IMR-90 (cell line): ENCODE measurements at regions not wholly inside any gene's neighbourhood (a gene's known extent, or its start where the extent isn't known, plus 50 kb on each side); places are given as distances from the start of the nearest gene placed in this dataset.

Source experiments
- ATAC-seq: fragments of 200-7000 bp; cut with Tn5 transposase; 2 replicates; pipeline ENCODE4 v1.9.1; 2020; ENCODE audit warnings: low read depth, mild to moderate bottlenecking, moderate library complexity
- BruUV-seq: library from RNA; stranded (reverse); fragments of 400-500 nt; replicated peaks from 2 replicates; lab custom pipeline; 2021; lab: Mats Ljungman, UMichigan
- CTCF ChIA-PET: fragments of 300-600 bp; formaldehyde crosslinking; extraction: SDS; loops from one replicate; lab custom pipeline; 2021; ENCODE audit warnings: antibody characterized with exemption; lab: Yijun Ruan, JAX
- POLR2A ChIA-PET: fragments of 300-600 bp; sonication (Branson Sonifier 250); formaldehyde crosslinking; loops from one replicate; lab custom pipeline; 2022; ENCODE audit warnings: antibody characterized with exemption; ENCODE audit not compliant: unreplicated experiment; lab: Charles Lee
- DNase-seq: peaks from one replicate; pipeline ENCODE4 v3.0.0; 2013
- H2AFZ ChIP-seq: replicated peaks from 2 replicates; pipeline ENCODE3; 2013; ENCODE audit warnings: low read length, mild to moderate bottlenecking; ENCODE audit not compliant: poor library complexity
- H2AK5ac ChIP-seq: 2 replicates; pipeline ENCODE4 v1.6.1; 2013; ENCODE audit warnings: low read depth, low read length, inconsistent platforms
- H2AK9ac ChIP-seq: replicated peaks from 2 replicates; pipeline ENCODE3; 2013; ENCODE audit warnings: mild to moderate bottlenecking, low read depth, low read length, moderate library complexity; ENCODE audit not compliant: poor library complexity
- H2BK120ac ChIP-seq: 2 replicates; pipeline ENCODE4 v1.6.1; 2013; ENCODE audit warnings: low read depth, low read length, inconsistent platforms
- H2BK15ac ChIP-seq: 3 replicates; pipeline ENCODE4 v1.6.1; 2013; ENCODE audit warnings: low read depth, low read length, inconsistent platforms
- H2BK20ac ChIP-seq: 2 replicates; pipeline ENCODE4 v1.6.1; 2013; ENCODE audit warnings: low read depth, mild to moderate bottlenecking, inconsistent platforms, low read length, moderate library complexity
- H2BK5ac ChIP-seq: 2 replicates; pipeline ENCODE4 v1.6.1; 2013; ENCODE audit warnings: mild to moderate bottlenecking, low read depth, low read length, inconsistent platforms; ENCODE audit not compliant: poor library complexity, severe bottlenecking
- H3K14ac ChIP-seq: replicated peaks from 2 replicates; pipeline ENCODE4 v1.6.1; 2013; ENCODE audit warnings: low read depth, low read length, inconsistent platforms
- H3K18ac ChIP-seq: 2 replicates; pipeline ENCODE4 v1.6.1; 2013; ENCODE audit warnings: low read depth, low read length, control low read depth
- H3K23ac ChIP-seq: 2 replicates; pipeline ENCODE4 v1.6.1; 2013; ENCODE audit warnings: low read depth, low read length, inconsistent platforms
- H3K27ac ChIP-seq: 2 replicates; pipeline ENCODE4 v1.5.1; 2013; ENCODE audit warnings: mild to moderate bottlenecking, control low read depth, low read length; ENCODE audit not compliant: insufficient read depth
- H3K27me3 ChIP-seq: 2 replicates; pipeline ENCODE4 v1.6.1; 2013; ENCODE audit warnings: low read length; ENCODE audit not compliant: control insufficient read depth, insufficient read depth
- H3K36me3 ChIP-seq: 2 replicates; pipeline ENCODE4 v1.6.1; 2013; ENCODE audit warnings: low read length, mixed read lengths; ENCODE audit not compliant: control insufficient read depth, insufficient read depth
- H3K4ac ChIP-seq: 2 replicates; pipeline ENCODE4 v1.6.1; 2013; ENCODE audit warnings: low read depth, low read length, inconsistent platforms
- H3K4me1 ChIP-seq: 2 replicates; pipeline ENCODE4 v1.6.1; 2013; ENCODE audit warnings: low read length, mixed read lengths; ENCODE audit not compliant: control insufficient read depth, insufficient read depth
- H3K4me2 ChIP-seq: 2 replicates; pipeline ENCODE4 v1.6.1; 2013; ENCODE audit warnings: low read depth, mild to moderate bottlenecking, control low read depth, low read length, moderate library complexity
- H3K4me3 ChIP-seq: 2 replicates; pipeline ENCODE4 v1.5.1; 2013; ENCODE audit warnings: low read depth, mild to moderate bottlenecking, control low read depth, low read length, moderate library complexity; ENCODE audit not compliant: insufficient read depth
- H3K56ac ChIP-seq: 2 replicates; pipeline ENCODE4 v1.6.1; 2013; ENCODE audit warnings: low read length, inconsistent platforms; ENCODE audit not compliant: insufficient read depth; ENCODE audit errors: extremely low read depth
- H3K79me1 ChIP-seq, 2 experiments: 2 replicates each; pipeline ENCODE4 v1.6.1; 2013; ENCODE audit warnings: low read length in 2 of 2, inconsistent platforms in 1 of 2, low read depth in 1 of 2
- H3K9ac ChIP-seq: 2 replicates; pipeline ENCODE4 v1.6.1; 2013; ENCODE audit warnings: low read depth, low read length, control low read depth
- H3K9me1 ChIP-seq: 2 replicates; pipeline ENCODE4 v1.6.1; 2013; ENCODE audit warnings: low read length, inconsistent platforms; ENCODE audit not compliant: insufficient read depth
- H3K9me3 ChIP-seq: 2 replicates; pipeline ENCODE4 v1.6.1; 2013; ENCODE audit warnings: low read length; ENCODE audit not compliant: control insufficient read depth, insufficient read depth
- H4K20me1 ChIP-seq: 2 replicates; pipeline ENCODE4 v1.6.1; 2013; ENCODE audit warnings: low read length, inconsistent platforms; ENCODE audit not compliant: insufficient read depth
- H4K5ac ChIP-seq: 2 replicates; pipeline ENCODE4 v1.6.1; 2013; ENCODE audit warnings: mild to moderate bottlenecking, low read depth, low read length, control low read depth
- H4K8ac ChIP-seq, 2 experiments: 2 replicates each; pipeline ENCODE4 v1.6.1; 2013; ENCODE audit warnings: low read depth in 2 of 2, low read length in 2 of 2, control low read depth in 1 of 2, inconsistent platforms in 1 of 2
- H4K91ac ChIP-seq: 2 replicates; pipeline ENCODE4 v1.6.1; 2013; ENCODE audit warnings: low read depth, low read length, inconsistent platforms; ENCODE audit not compliant: insufficient read depth
- BHLHE40 ChIP-seq: fragments of 150-350 bp; IDR thresholded peaks from 2 replicates; pipeline ENCODE4 v1.6.1; 2016; ENCODE audit warnings: mild to moderate bottlenecking, low read depth, low read length
- CEBPB ChIP-seq: IDR thresholded peaks from 2 replicates; pipeline ENCODE4 v1.6.1; 2012; ENCODE audit warnings: low read depth, low read length, improper control_type of control experiment
- CHD1 ChIP-seq: IDR thresholded peaks from 2 replicates; pipeline ENCODE4 v1.6.1; 2012; ENCODE audit warnings: low read depth, low read length, improper control_type of control experiment
- CTCF ChIP-seq: conservative IDR thresholded peaks from 2 replicates; pipeline ENCODE4 v1.5.1; 2012; ENCODE audit warnings: mild to moderate bottlenecking, low read depth, low read length, improper control_type of control experiment
- FOS ChIP-seq: fragments of 150-350 bp; IDR thresholded peaks from 2 replicates; pipeline ENCODE4 v1.6.1; 2016; ENCODE audit warnings: low read depth, low read length
- MAFK ChIP-seq: IDR thresholded peaks from 2 replicates; pipeline ENCODE4 v1.6.1; 2012; ENCODE audit warnings: low read depth, low read length, improper control_type of control experiment
- MAZ ChIP-seq: IDR thresholded peaks from 2 replicates; pipeline ENCODE4 v1.6.1; 2012; ENCODE audit warnings: low read depth, mild to moderate bottlenecking, low read length, improper control_type of control experiment, moderate library complexity, borderline replicate concordance
- MXI1 ChIP-seq: IDR thresholded peaks from 2 replicates; pipeline ENCODE4 v1.6.1; 2012; ENCODE audit warnings: low read depth, mild to moderate bottlenecking, low read length, moderate library complexity, borderline replicate concordance
- NFE2L2 ChIP-seq: fragments of 150-350 bp; IDR thresholded peaks from 2 replicates; pipeline ENCODE4 v1.6.1; 2016; ENCODE audit warnings: low read depth, mild to moderate bottlenecking, low read length
- POLR2A ChIP-seq: IDR thresholded peaks from 2 replicates; pipeline ENCODE4 v1.6.1; 2012; ENCODE audit warnings: mild to moderate bottlenecking, low read depth, low read length
- RAD21 ChIP-seq: IDR thresholded peaks from 2 replicates; pipeline ENCODE4 v1.6.1; 2012; ENCODE audit warnings: low read length, improper control_type of control experiment
- RCOR1 ChIP-seq: IDR thresholded peaks from 2 replicates; pipeline ENCODE4 v1.6.1; 2012; ENCODE audit warnings: mild to moderate bottlenecking, low read length, improper control_type of control experiment; ENCODE audit not compliant: insufficient replicate concordance
- RFX5 ChIP-seq: IDR thresholded peaks from 2 replicates; pipeline ENCODE4 v1.8.0; 2012; ENCODE audit warnings: low read depth, mild to moderate bottlenecking, low read length, moderate library complexity
- SMC3 ChIP-seq: fragments of 150-350 bp; IDR thresholded peaks from 2 replicates; pipeline ENCODE4 v1.6.1; 2016; ENCODE audit warnings: low read depth, mild to moderate bottlenecking, antibody characterized with exemption, low read length, moderate library complexity
- dilution Hi-C: fragments of 300-500 bp; cut with HindIII; formaldehyde crosslinking; loops from one replicate; pipeline ENCODE4 v1.14.3; 2018; ENCODE audit warnings: low sequenced_read_pairs; ENCODE audit not compliant: unreplicated experiment
- in situ Hi-C: fragments of 300-500 bp; cut with MboI; formaldehyde crosslinking; loops from 3 replicates; pipeline ENCODE4 v1.14.3; 2019; ENCODE audit warnings: low sequenced_read_pairs, inconsistent platforms, mixed read lengths
- intact Hi-C: fragments of 100-400 bp; cut with micrococcal nuclease; formaldehyde crosslinking; loops from 2 replicates; pipeline ENCODE4 v1.10.0; 2022
- TF ChIP-seq, protein P1 (sequence below): fragments of 150-350 bp; IDR thresholded peaks from 2 replicates; pipeline ENCODE4 v1.6.1; 2016; ENCODE audit warnings: low read depth, mild to moderate bottlenecking, low read length, moderate library complexity, borderline replicate concordance
- TF ChIP-seq, protein P2 (sequence below): fragments of 150-350 bp; IDR thresholded peaks from 2 replicates; pipeline ENCODE4 v1.6.1; 2017; ENCODE audit warnings: mild to moderate bottlenecking, antibody characterized with exemption, low read length, low read depth

DNA sequence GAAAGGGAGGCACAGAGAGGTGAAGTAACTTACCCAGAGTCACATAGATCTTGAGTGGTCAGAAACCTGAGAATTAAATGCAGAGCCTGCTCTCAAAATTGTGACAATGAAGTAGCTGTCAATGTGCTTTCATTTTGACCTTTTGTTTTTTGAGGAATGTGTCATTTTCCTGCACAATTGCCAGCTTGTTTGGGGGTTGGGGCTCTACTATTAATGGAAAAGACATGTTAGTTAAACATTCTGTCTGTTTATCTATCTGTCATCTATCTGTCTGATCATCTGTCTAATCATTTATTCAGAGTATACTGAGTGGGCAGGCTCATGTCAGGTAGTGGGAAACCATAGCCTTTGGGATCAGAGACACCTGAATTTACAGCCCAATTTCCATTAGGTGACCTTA lies 428.4 kb downstream of the TSN start:
- no peaks in the 10 kb centered on the region for H3K9me1 ChIP-seq

More for the DNA sequence above, 428.4 kb downstream of the TSN start:
- H3K4ac ChIP-seq = no peak overlapping the region
- intact Hi-C loops (no loop called here), dilution Hi-C loops (no loop called here), in situ Hi-C loops (no loop called here)
- no peak for ATAC-seq
- H3K23ac ChIP-seq = no peak overlapping the region
- H2AFZ ChIP-seq = no peak overlapping the region
- H2AK5ac ChIP-seq = no peak overlapping the region
- no peak overlapping the region for H2BK120ac ChIP-seq
- no peak overlapping the region for H2AK9ac ChIP-seq
- H4K8ac ChIP-seq = no peak overlapping the region
- no peaks in the 10 kb centered on the region for H3K27me3 ChIP-seq
- no peaks in the 10 kb centered on the region for H3K79me1 ChIP-seq
- no peaks in the 10 kb centered on the region for H3K36me3 ChIP-seq
- CTCF ChIA-PET = no interaction called here
- DNase-seq = no peak
- no peak overlapping the region for H3K18ac ChIP-seq
- no peak overlapping the region for H3K9ac ChIP-seq
- H4K5ac ChIP-seq = no peak overlapping the region
- H2BK15ac ChIP-seq = no peak overlapping the region
- H2BK5ac ChIP-seq = no peak overlapping the region
- no peaks in the 10 kb centered on the region for H3K9me3 ChIP-seq
- no peaks in the 10 kb centered on the region for H4K20me1 ChIP-seq
- H3K56ac ChIP-seq = no peak overlapping the region
- no TSS peak for BruUV-seq
- H3K4me1 ChIP-seq = no peaks in the 10 kb centered on the region
- no peak overlapping the region for H2BK20ac ChIP-seq
- H3K14ac ChIP-seq = no peak overlapping the region
- H3K27ac ChIP-seq = no peak overlapping the region
- no peak overlapping the region for H3K4me2 ChIP-seq
- H4K91ac ChIP-seq = no peak overlapping the region
- TF ChIP-seq RCOR1 (no peak), FOS (no peak), MAFK (no peak), NFE2L2 (no peak), CEBPB (no peak), CHD1 (no peak), POLR2A (no peak), MXI1 (no peak), RFX5 (no peak), BHLHE40 (no peak), SMC3 (no peak), MAZ (no peak), RAD21 (no peak), CTCF (no peak)
- TF ChIP-seq, protein P1, sequence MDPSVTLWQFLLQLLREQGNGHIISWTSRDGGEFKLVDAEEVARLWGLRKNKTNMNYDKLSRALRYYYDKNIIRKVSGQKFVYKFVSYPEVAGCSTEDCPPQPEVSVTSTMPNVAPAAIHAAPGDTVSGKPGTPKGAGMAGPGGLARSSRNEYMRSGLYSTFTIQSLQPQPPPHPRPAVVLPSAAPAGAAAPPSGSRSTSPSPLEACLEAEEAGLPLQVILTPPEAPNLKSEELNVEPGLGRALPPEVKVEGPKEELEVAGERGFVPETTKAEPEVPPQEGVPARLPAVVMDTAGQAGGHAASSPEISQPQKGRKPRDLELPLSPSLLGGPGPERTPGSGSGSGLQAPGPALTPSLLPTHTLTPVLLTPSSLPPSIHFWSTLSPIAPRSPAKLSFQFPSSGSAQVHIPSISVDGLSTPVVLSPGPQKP = no peak
- TF ChIP-seq, protein P2, sequence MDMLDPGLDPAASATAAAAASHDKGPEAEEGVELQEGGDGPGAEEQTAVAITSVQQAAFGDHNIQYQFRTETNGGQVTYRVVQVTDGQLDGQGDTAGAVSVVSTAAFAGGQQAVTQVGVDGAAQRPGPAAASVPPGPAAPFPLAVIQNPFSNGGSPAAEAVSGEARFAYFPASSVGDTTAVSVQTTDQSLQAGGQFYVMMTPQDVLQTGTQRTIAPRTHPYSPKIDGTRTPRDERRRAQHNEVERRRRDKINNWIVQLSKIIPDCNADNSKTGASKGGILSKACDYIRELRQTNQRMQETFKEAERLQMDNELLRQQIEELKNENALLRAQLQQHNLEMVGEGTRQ = no peak
- H3K4me3 ChIP-seq = no peak overlapping the region
- POLR2A ChIA-PET = no interaction called here
